ENCODE measurements at regions not wholly inside any gene's neighbourhood (a gene's known extent, or its start where the extent isn't known, plus 50 kb on each side); places are given as distances from the start of the nearest gene placed in this dataset.

DNA sequence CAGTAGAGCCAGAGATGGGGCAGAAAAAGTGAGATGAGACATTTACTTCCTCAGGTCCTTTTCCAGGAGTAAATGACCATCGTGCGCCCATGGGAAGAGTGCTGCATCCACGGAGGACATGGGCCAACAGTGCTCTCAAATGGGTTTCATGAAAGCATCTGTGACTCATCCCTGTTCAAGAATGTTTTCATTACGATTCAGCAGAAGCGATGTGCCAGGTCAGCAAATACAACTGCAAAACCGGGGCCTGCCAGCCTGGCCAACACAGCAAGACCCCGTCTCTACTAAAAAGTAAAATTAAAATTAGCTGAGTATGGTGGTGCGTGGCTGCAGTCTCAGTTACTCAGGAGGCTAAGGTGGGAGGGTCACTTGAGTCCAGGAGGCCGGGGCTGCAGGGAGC, 125.1 kb downstream of the LY86 start:
- Histone ChIP-seq H2BK120ac (ENCODE audit: insufficient read depth, low read length, poor library complexity) (no peak overlapping the region), H3K9ac (ENCODE audit: low read length) (no peak overlapping the region), H4K8ac (ENCODE audit: low read depth, low read length) (no peak overlapping the region), H4K12ac (ENCODE audit: low read depth, low read length) (no peak overlapping the region), H3K79me2 (ENCODE audit: control insufficient read depth, insufficient read depth, low read length, poor library complexity) (no peaks in the 10 kb centered on the region), H3K14ac (ENCODE audit: low read length) (no peak overlapping the region), H3K79me1 (ENCODE audit: low read length) (no peaks in the 10 kb centered on the region), H3K4me1 (ENCODE audit: control insufficient read depth in 1 of 2, insufficient read depth in 2 of 2, low read length in 2 of 2) (no peaks in the 10 kb centered on the region), H3K36me3 (ENCODE audit: control insufficient read depth in 1 of 2, insufficient read depth in 2 of 2, low read length in 2 of 2) (no peaks in the 10 kb centered on the region), H2BK5ac (ENCODE audit: low read depth, low read length, poor library complexity) (no peak overlapping the region), H3K18ac (ENCODE audit: low read length) (no peak overlapping the region), H3K4me3 (ENCODE audit: low read depth, low read length) (no peak overlapping the region), H3K27me3 (ENCODE audit: insufficient read depth, low read length) (no peaks in the 10 kb centered on the region), H3K4ac (ENCODE audit: low read depth, low read length) (no peak overlapping the region), H2AFZ (ENCODE audit: insufficient read depth, low read length, poor library complexity) (no peak overlapping the region), H3K9me3 (ENCODE audit: insufficient read depth, low read depth, low read length) (peaks cover 2% of the 10 kb centered on the region), H3K27ac (ENCODE audit: low read depth, low read length) (no peak overlapping the region), H4K91ac (ENCODE audit: low read depth, low read length) (no peak overlapping the region), H3K4me2 (ENCODE audit: low read length) (no peak overlapping the region), H2BK12ac (ENCODE audit: low read length) (no peak overlapping the region), H2AK5ac (ENCODE audit: low read length) (no peak overlapping the region), H3K23ac (ENCODE audit: low read length) (no peak overlapping the region)
- WGBS (ENCODE audit: extremely low coverage, insufficient coverage, insufficient read length): no CpG with 5 or more reads among the region's 9 CpGs
- no peak for DNase-seq

DNA sequence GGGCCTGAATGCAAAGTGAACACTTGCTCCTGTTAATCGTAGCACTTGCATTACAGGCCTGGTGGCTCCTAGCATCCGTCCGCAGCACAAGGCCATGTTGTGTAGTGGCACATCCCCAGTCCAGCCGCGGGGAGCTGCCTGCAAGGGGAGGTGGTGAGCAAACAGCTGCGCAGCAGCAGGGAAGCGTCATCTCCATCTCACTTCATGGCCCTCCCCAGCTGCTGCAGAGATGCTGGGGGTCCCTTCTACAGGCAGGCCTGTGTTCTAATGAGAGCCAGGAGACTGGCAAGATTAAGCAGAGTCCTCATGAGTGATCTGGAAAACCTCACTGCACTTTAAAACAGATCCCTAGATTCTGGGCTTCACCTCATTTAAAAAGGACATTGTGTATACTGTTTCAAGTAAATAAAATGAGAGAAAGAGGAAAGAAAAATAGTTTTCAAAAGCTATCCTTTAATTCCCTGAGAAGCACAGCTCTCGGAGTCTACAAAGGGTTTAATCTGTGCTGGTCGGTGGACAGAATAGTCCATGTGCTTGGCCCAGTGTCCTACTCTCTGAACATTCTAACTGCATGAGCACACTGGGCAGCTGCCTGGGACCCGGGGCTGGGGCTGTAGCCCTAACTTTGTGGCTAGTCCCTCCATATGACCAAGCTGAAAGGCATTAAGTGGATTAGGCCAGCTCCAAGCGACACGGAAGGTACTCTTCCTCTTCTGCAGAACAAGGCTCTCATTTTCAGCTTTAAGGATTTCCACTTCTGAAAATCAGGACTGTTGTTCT, 125.8 kb downstream of the LY86 start:
- Histone ChIP-seq H3K36me3 (ENCODE audit: control insufficient read depth in 1 of 2, insufficient read depth in 2 of 2, low read length in 2 of 2) (no peaks in the 10 kb centered on the region), H3K79me1 (ENCODE audit: low read length) (no peaks in the 10 kb centered on the region), H4K91ac (ENCODE audit: low read depth, low read length) (no peak overlapping the region), H2BK12ac (ENCODE audit: low read length) (no peak overlapping the region), H3K27ac (ENCODE audit: low read depth, low read length) (no peak overlapping the region), H3K4me2 (ENCODE audit: low read length) (no peak overlapping the region), H3K4ac (ENCODE audit: low read depth, low read length) (no peak overlapping the region), H4K12ac (ENCODE audit: low read depth, low read length) (no peak overlapping the region), H3K9me3 (ENCODE audit: insufficient read depth, low read depth, low read length) (peaks cover 2% of the 10 kb centered on the region), H2BK120ac (ENCODE audit: insufficient read depth, low read length, poor library complexity) (no peak overlapping the region), H2BK5ac (ENCODE audit: low read depth, low read length, poor library complexity) (no peak overlapping the region), H4K8ac (ENCODE audit: low read depth, low read length) (no peak overlapping the region), H3K27me3 (ENCODE audit: insufficient read depth, low read length) (no peaks in the 10 kb centered on the region), H3K14ac (ENCODE audit: low read length) (no peak overlapping the region), H3K18ac (ENCODE audit: low read length) (no peak overlapping the region), H3K4me1 (ENCODE audit: control insufficient read depth in 1 of 2, insufficient read depth in 2 of 2, low read length in 2 of 2) (no peaks in the 10 kb centered on the region), H3K9ac (ENCODE audit: low read length) (no peak overlapping the region), H3K79me2 (ENCODE audit: control insufficient read depth, insufficient read depth, low read length, poor library complexity) (no peaks in the 10 kb centered on the region), H3K4me3 (ENCODE audit: low read depth, low read length) (no peak overlapping the region), H2AK5ac (ENCODE audit: low read length) (no peak overlapping the region), H3K23ac (ENCODE audit: low read length) (no peak overlapping the region), H2AFZ (ENCODE audit: insufficient read depth, low read length, poor library complexity) (no peak overlapping the region)
- WGBS (ENCODE audit: extremely low coverage, insufficient coverage, insufficient read length): no CpG with 5 or more reads among the region's 12 CpGs
- no peak for DNase-seq

DNA sequence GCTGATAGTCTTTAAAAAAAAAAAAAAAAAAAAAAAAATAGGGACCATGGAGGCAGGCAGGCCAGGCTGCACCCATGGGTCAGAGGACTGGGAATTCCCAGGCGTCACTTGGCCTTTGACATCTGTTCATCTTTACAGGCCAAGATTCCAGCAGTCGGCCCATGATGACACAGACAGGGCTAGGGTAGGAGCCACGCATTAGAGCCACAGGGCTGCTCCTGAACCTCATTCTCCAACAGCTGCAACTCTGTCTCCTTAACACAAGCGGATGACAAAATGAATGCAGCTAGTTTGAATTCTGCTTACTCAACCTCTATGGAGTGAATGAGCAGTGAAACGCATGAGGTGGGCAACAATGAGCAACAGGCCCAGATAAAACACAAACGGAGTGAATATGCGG, 126.4 kb downstream of the LY86 start:
- no peak overlapping the region for H2AFZ ChIP-seq (ENCODE audit: insufficient read depth, low read length, poor library complexity)
- H3K9ac ChIP-seq (ENCODE audit: low read length): no peak overlapping the region
- H3K4me1 ChIP-seq (ENCODE audit: control insufficient read depth in 1 of 2, insufficient read depth in 2 of 2, low read length in 2 of 2): no peaks in the 10 kb centered on the region
- H3K9me3 ChIP-seq (ENCODE audit: insufficient read depth, low read depth, low read length): peaks cover 2% of the 10 kb centered on the region
- no peak for DNase-seq
- H3K23ac ChIP-seq (ENCODE audit: low read length): no peak overlapping the region
- no peak overlapping the region for H2BK5ac ChIP-seq (ENCODE audit: low read depth, low read length, poor library complexity)
- no peak overlapping the region for H3K4ac ChIP-seq (ENCODE audit: low read depth, low read length)
- H4K91ac ChIP-seq (ENCODE audit: low read depth, low read length): no peak overlapping the region
- no peaks in the 10 kb centered on the region for H3K79me2 ChIP-seq (ENCODE audit: control insufficient read depth, insufficient read depth, low read length, poor library complexity)
- no CpG with 5 or more reads among the region's 7 CpGs for WGBS (ENCODE audit: extremely low coverage, insufficient coverage, insufficient read length)
- no peak overlapping the region for H4K12ac ChIP-seq (ENCODE audit: low read depth, low read length)
- H2BK120ac ChIP-seq (ENCODE audit: insufficient read depth, low read length, poor library complexity): no peak overlapping the region
- H3K18ac ChIP-seq (ENCODE audit: low read length): no peak overlapping the region
- H3K36me3 ChIP-seq (ENCODE audit: control insufficient read depth in 1 of 2, insufficient read depth in 2 of 2, low read length in 2 of 2): no peaks in the 10 kb centered on the region
- peak overlapping the region; percentile 27 for H3K4me3 ChIP-seq (ENCODE audit: low read depth, low read length)
- H2BK12ac ChIP-seq (ENCODE audit: low read length): no peak overlapping the region
- no peak overlapping the region for H3K4me2 ChIP-seq (ENCODE audit: low read length)
- H3K27me3 ChIP-seq (ENCODE audit: insufficient read depth, low read length): no peaks in the 10 kb centered on the region
- H3K14ac ChIP-seq (ENCODE audit: low read length): no peak overlapping the region
- no peak overlapping the region for H3K27ac ChIP-seq (ENCODE audit: low read depth, low read length)
- H3K79me1 ChIP-seq (ENCODE audit: low read length): no peaks in the 10 kb centered on the region
- no peak overlapping the region for H2AK5ac ChIP-seq (ENCODE audit: low read length)
- H4K8ac ChIP-seq (ENCODE audit: low read depth, low read length): no peak overlapping the region

DNA sequence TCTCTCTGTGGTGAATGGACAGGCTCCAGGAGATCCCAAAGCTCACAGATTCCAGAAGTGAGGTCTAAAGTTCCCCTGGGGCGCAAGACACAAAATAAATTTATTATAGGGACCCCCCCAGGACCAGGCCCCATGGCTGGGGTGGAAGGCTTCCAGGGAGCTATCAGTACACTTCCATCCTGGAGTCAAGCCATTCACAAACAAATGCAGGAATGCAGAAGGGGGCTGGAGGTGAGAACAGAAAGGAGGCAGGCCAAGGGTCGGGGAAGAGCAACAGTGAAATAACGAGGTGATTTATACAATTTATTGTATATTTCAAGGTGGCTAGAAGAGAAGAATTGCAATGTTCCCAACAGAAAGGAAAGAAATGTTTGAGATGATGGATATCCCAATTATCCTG, 126.9 kb downstream of the LY86 start:
- H2BK120ac ChIP-seq (ENCODE audit: insufficient read depth, low read length, poor library complexity): no peak overlapping the region
- no peaks in the 10 kb centered on the region for H3K27me3 ChIP-seq (ENCODE audit: insufficient read depth, low read length)
- no peaks in the 10 kb centered on the region for H3K79me1 ChIP-seq (ENCODE audit: low read length)
- no peak overlapping the region for H3K4me2 ChIP-seq (ENCODE audit: low read length)
- DNase-seq: no peak
- H3K9me3 ChIP-seq (ENCODE audit: insufficient read depth, low read depth, low read length): peaks cover 2% of the 10 kb centered on the region
- H4K91ac ChIP-seq (ENCODE audit: low read depth, low read length): no peak overlapping the region
- no peak overlapping the region for H2BK12ac ChIP-seq (ENCODE audit: low read length)
- H3K4ac ChIP-seq (ENCODE audit: low read depth, low read length): no peak overlapping the region
- H3K36me3 ChIP-seq (ENCODE audit: control insufficient read depth in 1 of 2, insufficient read depth in 2 of 2, low read length in 2 of 2): no peaks in the 10 kb centered on the region
- H3K4me3 ChIP-seq (ENCODE audit: low read depth, low read length): peak overlapping the region; percentile 27
- H2BK5ac ChIP-seq (ENCODE audit: low read depth, low read length, poor library complexity): no peak overlapping the region
- no peak overlapping the region for H3K27ac ChIP-seq (ENCODE audit: low read depth, low read length)
- no peak overlapping the region for H3K23ac ChIP-seq (ENCODE audit: low read length)
- H3K14ac ChIP-seq (ENCODE audit: low read length): no peak overlapping the region
- no peak overlapping the region for H3K9ac ChIP-seq (ENCODE audit: low read length)
- H4K8ac ChIP-seq (ENCODE audit: low read depth, low read length): no peak overlapping the region
- no peaks in the 10 kb centered on the region for H3K79me2 ChIP-seq (ENCODE audit: control insufficient read depth, insufficient read depth, low read length, poor library complexity)
- no peak overlapping the region for H3K18ac ChIP-seq (ENCODE audit: low read length)
- no peak overlapping the region for H4K12ac ChIP-seq (ENCODE audit: low read depth, low read length)
- no peak overlapping the region for H2AK5ac ChIP-seq (ENCODE audit: low read length)
- H2AFZ ChIP-seq (ENCODE audit: insufficient read depth, low read length, poor library complexity): no peak overlapping the region
- no CpG with 5 or more reads among the region's 3 CpGs for WGBS (ENCODE audit: extremely low coverage, insufficient coverage, insufficient read length)
- no peaks in the 10 kb centered on the region for H3K4me1 ChIP-seq (ENCODE audit: control insufficient read depth in 1 of 2, insufficient read depth in 2 of 2, low read length in 2 of 2)
